Parathyroid adenoma (tissue), 2 donors: ENCODE measurements at regions not wholly inside any gene's neighbourhood (a gene's known extent, or its start where the extent isn't known, plus 50 kb on each side); places are given as distances from the start of the nearest gene placed in this dataset.

Experiments
- H2AFZ ChIP-seq: fragments of 300-600 bp; sonication (generic); one replicate; pipeline ENCODE4 v1.7.0; 2017; ENCODE audit warnings: antibody characterized with exemption, mild to moderate bottlenecking
- H3K27ac ChIP-seq: fragments of 300-600 bp; sonication (generic); one replicate; pipeline ENCODE4 v1.7.0; 2017
- H3K27me3 ChIP-seq: fragments of 300-600 bp; sonication (generic); one replicate; pipeline ENCODE4 v1.7.0; 2017; ENCODE audit warnings: low read length; ENCODE audit not compliant: control insufficient read depth, insufficient read depth
- H3K36me3 ChIP-seq: fragments of 300-600 bp; sonication (generic); one replicate; pipeline ENCODE4 v1.7.0; 2017; ENCODE audit warnings: low read length; ENCODE audit not compliant: control insufficient read depth, insufficient read depth
- H3K4me1 ChIP-seq: fragments of 300-600 bp; sonication (generic); one replicate; pipeline ENCODE4 v1.7.0; 2017; ENCODE audit warnings: control low read depth
- H3K4me2 ChIP-seq: fragments of 300-600 bp; sonication (generic); one replicate; pipeline ENCODE4 v1.7.0; 2017; ENCODE audit warnings: low read length
- H3K4me3 ChIP-seq: fragments of 300-600 bp; sonication (generic); one replicate; pipeline ENCODE4 v1.7.0; 2017; ENCODE audit warnings: low read depth, low read length
- H3K79me2 ChIP-seq: fragments of 300-600 bp; sonication (generic); one replicate; pipeline ENCODE4 v1.7.0; 2017; ENCODE audit warnings: control low read depth
- H3K9ac ChIP-seq: fragments of 300-600 bp; sonication (generic); one replicate; pipeline ENCODE4 v1.7.0; 2017; ENCODE audit warnings: mild to moderate bottlenecking
- H3K9me3 ChIP-seq: fragments of 300-600 bp; sonication (generic); one replicate; pipeline ENCODE4 v1.7.0; 2017; ENCODE audit warnings: low read length; ENCODE audit not compliant: control insufficient read depth
- CTCF ChIP-seq: fragments of 300-600 bp; sonication (generic); IDR thresholded peaks from one replicate; pipeline ENCODE4 v1.7.0; 2017; ENCODE audit warnings: antibody characterized with exemption, mild to moderate bottlenecking
- donor health status: primary hyperparathyroidism.

GRCh38 chr12:100717733-100718067 is 76.9 kb upstream of the ANO4 start:
- no peaks in the 10 kb centered on the region for H3K79me2 ChIP-seq
- H3K27ac ChIP-seq, result no peak overlapping the region
- H3K9ac ChIP-seq, result no peak overlapping the region
- H3K4me3 ChIP-seq, result no peak overlapping the region
- H3K36me3 ChIP-seq, result no peaks in the 10 kb centered on the region
- H3K4me2 ChIP-seq, result peak overlapping the region; percentile 44
- H3K9me3 ChIP-seq, result no peaks in the 10 kb centered on the region
- no peaks in the 10 kb centered on the region for H3K27me3 ChIP-seq
- TF ChIP-seq CTCF, result no peak
- H3K4me1 ChIP-seq, result no peaks in the 10 kb centered on the region
- no peak overlapping the region for H2AFZ ChIP-seq

- Histone ChIP-seq H3K27me3 (no peaks in the 10 kb centered on the region), H2AFZ (no peak overlapping the region), H3K79me2 (no peaks in the 10 kb centered on the region), H3K36me3 (no peaks in the 10 kb centered on the region), H3K4me2 (no peak overlapping the region), H3K27ac (no peak overlapping the region), H3K9ac (no peak overlapping the region), H3K4me1 (no peaks in the 10 kb centered on the region), H3K4me3 (no peak overlapping the region), H3K9me3 (no peaks in the 10 kb centered on the region)
- TF ChIP-seq CTCF, result no peak
Observed at GRCh38 chr12:100718187-100718586, 76.4 kb upstream of the ANO4 start.

- H3K36me3 ChIP-seq, result no peaks in the 10 kb centered on the region
- no peak overlapping the region for H3K4me3 ChIP-seq
- H2AFZ ChIP-seq, result no peak overlapping the region
- no peaks in the 10 kb centered on the region for H3K4me1 ChIP-seq
- no peak overlapping the region for H3K9ac ChIP-seq
- no peaks in the 10 kb centered on the region for H3K27me3 ChIP-seq
- no peak overlapping the region for H3K4me2 ChIP-seq
- H3K27ac ChIP-seq, result no peak overlapping the region
- TF ChIP-seq CTCF, result no peak
- no peaks in the 10 kb centered on the region for H3K79me2 ChIP-seq
- no peaks in the 10 kb centered on the region for H3K9me3 ChIP-seq
Observed at GRCh38 chr12:100720016-100720654, 74.4 kb upstream of the ANO4 start.

- Histone ChIP-seq H3K9me3 (no peaks in the 10 kb centered on the region), H3K36me3 (no peaks in the 10 kb centered on the region), H3K27me3 (no peaks in the 10 kb centered on the region), H3K9ac (no peak overlapping the region), H3K27ac (no peak overlapping the region), H3K79me2 (no peaks in the 10 kb centered on the region), H3K4me3 (no peak overlapping the region), H3K4me2 (no peak overlapping the region), H3K4me1 (no peaks in the 10 kb centered on the region), H2AFZ (no peak overlapping the region)
- TF ChIP-seq CTCF, result no peak
Observed at GRCh38 chr12:100721169-100721568, 73.4 kb upstream of the ANO4 start.

- no peak overlapping the region for H3K4me3 ChIP-seq
Observed at GRCh38 chr12:100724071-100724470, 70.5 kb upstream of the ANO4 start.

More at GRCh38 chr12:100724071-100724470, 70.5 kb upstream of the ANO4 start:
- Histone ChIP-seq H3K9me3 (no peaks in the 10 kb centered on the region), H3K27ac (no peak overlapping the region), H3K79me2 (no peaks in the 10 kb centered on the region), H3K9ac (no peak overlapping the region), H3K4me2 (no peak overlapping the region), H3K4me1 (no peaks in the 10 kb centered on the region), H3K27me3 (no peaks in the 10 kb centered on the region), H3K36me3 (no peaks in the 10 kb centered on the region), H2AFZ (no peak overlapping the region)
- TF ChIP-seq CTCF, result no peak
